ENCODE measurements at regions not wholly inside any gene's neighbourhood (a gene's known extent, or its start where the extent isn't known, plus 50 kb on each side); places are given as distances from the start of the nearest gene placed in this dataset.
"Not testable (repeated sequence)": the region's sequence is repeated elsewhere in the genome, so short reads cannot be mapped to it uniquely, and the experiment has no call there.

GRCh38 chr1:116265931-116266863, 106.8 kb upstream of the ATP1A1 start:
- no peak for DNase-seq

GRCh38 chr1:116266864-116267212, 106.2 kb upstream of the ATP1A1 start:
- DNase-seq: no peak

GRCh38 chr1:116268211-116268610, 104.8 kb upstream of the ATP1A1 start:
- DNase-seq: peak in 1 of 2 experiments; percentile 30

- DNase-seq: no peak
These were observed 102.6 kb upstream of the ATP1A1 start for GRCh38 chr1:116270316-116271057.

GRCh38 chr1:116273042-116273783, 99.8 kb upstream of the ATP1A1 start:
- no peak for DNase-seq

- no peak for DNase-seq
These were observed 96.5 kb upstream of the ATP1A1 start for GRCh38 chr1:116276532-116276931.

GRCh38 chr1:116277840-116278540, 95.1 kb upstream of the ATP1A1 start:
- DNase-seq: no peak

- no peak for DNase-seq
These were observed 94.5 kb upstream of the ATP1A1 start for GRCh38 chr1:116278541-116278866.

GRCh38 chr1:116279715-116280114, 93.3 kb upstream of the ATP1A1 start:
- DNase-seq: no peak

- no peak for DNase-seq
These were observed 88.1 kb upstream of the ATP1A1 start for GRCh38 chr1:116284819-116285390.

- no peak for DNase-seq
These were observed 86.5 kb upstream of the ATP1A1 start for GRCh38 chr1:116286541-116286971.

- no peak for DNase-seq
These were observed 85.5 kb upstream of the ATP1A1 start for GRCh38 chr1:116287341-116288200.

GRCh38 chr1:116288201-116288598, 84.8 kb upstream of the ATP1A1 start:
- DNase-seq: no peak

- no peak for DNase-seq
These were observed 83.9 kb upstream of the ATP1A1 start for GRCh38 chr1:116289193-116289592.

GRCh38 chr1:116290085-116290705, 82.8 kb upstream of the ATP1A1 start:
- DNase-seq: no peak

- DNase-seq: no peak
These were observed 82.0 kb upstream of the ATP1A1 start for GRCh38 chr1:116291024-116291423.

GRCh38 chr1:116292929-116293725, 79.9 kb upstream of the ATP1A1 start:
- DNase-seq: no peak

- no peak for DNase-seq
These were observed 75.4 kb upstream of the ATP1A1 start for GRCh38 chr1:116297495-116298212.

- DNase-seq: not testable (repeated sequence)
These were observed 74.8 kb upstream of the ATP1A1 start for GRCh38 chr1:116298213-116298579.
